ENCODE measurements at regions not wholly inside any gene's neighbourhood (a gene's known extent, or its start where the extent isn't known, plus 50 kb on each side); places are given as distances from the start of the nearest gene placed in this dataset.

GRCh38 chr21:26782331-26782730 is 62.9 kb downstream of the ADAMTS1 start:
- WGBS, 2 experiments (ENCODE audit: extremely low coverage in 1 of 2, insufficient coverage in 1 of 2, insufficient read length in 1 of 2, insufficient replicate concordance in 2 of 2, low coverage in 1 of 2, low lambda C conversion rate in 2 of 2, missing lambda C conversion rate in 1 of 2): 93% methylated on average over 3 of the region's 3 CpGs; no CpG with 5 or more reads in 1 of the 2 experiments
- Histone ChIP-seq H4K8ac (ENCODE audit: extremely low read depth, insufficient read depth, low read length) (no peak overlapping the region), H2BK15ac (ENCODE audit: low read length) (no peak overlapping the region), H3K9me3 (ENCODE audit: insufficient read depth in 2 of 2, low read depth in 1 of 2, low read length in 1 of 2) (no peaks in the 10 kb centered on the region; a peak in 2 of 4 replicates), H3K79me2 (ENCODE audit: control insufficient read depth in 1 of 2, insufficient read depth in 2 of 2, low read length in 2 of 2) (no peaks in the 10 kb centered on the region), H2BK20ac (ENCODE audit: low read length) (no peak overlapping the region), H3K4me2 (ENCODE audit: insufficient read depth in 1 of 2, low read depth in 2 of 2, low read length in 2 of 2) (no peak overlapping the region), H4K91ac (replicated peaks; ENCODE audit: insufficient read length, low read length) (no peak overlapping the region), H3K23ac (ENCODE audit: insufficient read length) (no peak overlapping the region), H3K14ac (ENCODE audit: insufficient read length) (no peak overlapping the region), H3K56ac (replicated peaks; ENCODE audit: insufficient read length, low read depth, low read length) (no peak overlapping the region), H3K27ac (ENCODE audit: low read depth, low read length) (no peak overlapping the region), H4K5ac (ENCODE audit: insufficient read length, low read depth, low read length) (no peak overlapping the region), H3K4me1 (replicated peaks in 1 of 4; ENCODE audit: control insufficient read depth in 3 of 4, insufficient read depth in 4 of 4, low read length in 3 of 4) (no peaks in the 10 kb centered on the region), H2AK5ac (ENCODE audit: low read depth, low read length) (no peak overlapping the region), H3K79me1 (ENCODE audit: low read depth, low read length) (no peaks in the 10 kb centered on the region), H3K36me3 (ENCODE audit: control insufficient read depth in 2 of 4, insufficient read depth in 4 of 4, low read length in 3 of 4) (no peaks in the 10 kb centered on the region), H3K4ac (replicated peaks; ENCODE audit: insufficient read length, low read depth, low read length) (no peak overlapping the region), H3K18ac (ENCODE audit: extremely low read depth, low read length) (no peak overlapping the region), H2AFZ (ENCODE audit: low read length) (no peak overlapping the region), H3K9ac (replicated peaks in 1 of 4; ENCODE audit: extremely low read depth in 1 of 4, low read depth in 3 of 4, low read length in 3 of 4) (no peak overlapping the region), H3K23me2 (ENCODE audit: low read depth, low read length) (no peaks in the 10 kb centered on the region; the same call in 1 of the 2 replicates), H2BK120ac (replicated peaks; ENCODE audit: low read depth, low read length) (no peak overlapping the region), H3K4me3 (ENCODE audit: extremely low read depth in 1 of 4, insufficient read depth in 2 of 4, low read depth in 3 of 4, low read length in 4 of 4) (no peak overlapping the region), H2BK12ac (ENCODE audit: low read depth, low read length) (no peak overlapping the region), H3K27me3 (replicated peaks in 1 of 4; ENCODE audit: control insufficient read depth in 3 of 4, extremely low read depth in 1 of 4, insufficient read depth in 3 of 4, low read length in 3 of 4) (no peaks in the 10 kb centered on the region), H4K20me1 (replicated peaks in 1 of 2; ENCODE audit: control insufficient read depth in 1 of 2, insufficient read depth in 2 of 2, low read length in 2 of 2) (no peaks in the 10 kb centered on the region), H2BK5ac (ENCODE audit: low read depth, low read length) (no peak overlapping the region)
- TF ChIP-seq CEBPB (IDR thresholded peaks at IDR 0.05; ENCODE audit: low read depth, low read length): no peak
- TF ChIP-seq EGR1 (IDR thresholded peaks at IDR 0.05; ENCODE audit: borderline replicate concordance, low read depth, low read length): no peak
- TF ChIP-seq TCF12 (IDR thresholded peaks at IDR 0.05; ENCODE audit: low read depth, low read length): no peak
- TF ChIP-seq SIX5 (IDR thresholded peaks at IDR 0.05; ENCODE audit: low read depth, low read length): no peak
- no peak for TF ChIP-seq SIRT6 (IDR thresholded peaks at IDR 0.05; ENCODE audit: low read length)
- TF ChIP-seq CTBP2 (IDR thresholded peaks at IDR 0.05; ENCODE audit: borderline replicate concordance, insufficient read depth, insufficient read length, low read length): no peak
- no peak for DNase-seq (ENCODE audit: low read depth in 1 of 2, low spot score in 2 of 2)
- ChIA-PET CTCF (ENCODE audit: partially characterized antibody) (interaction anchor here (0.6 to 1.2 kb wide), 3 partner anchors 12 to 1646 kb away, joined by 3 to 5 read pairs (median 3); no protein-coding TSS in a partner anchor), POLR2A (ENCODE audit: partially characterized antibody) (no interaction called here)
- FAIRE-seq: no peak

Data from H1 (cell line).